GM18868 (cell line): ENCODE measurements at regions not wholly inside any gene's neighbourhood (a gene's known extent, or its start where the extent isn't known, plus 50 kb on each side); places are given as distances from the start of the nearest gene placed in this dataset.
A peak's percentile ranks its signal among the peaks of the same experiment; 100 is the strongest.
"Not testable (repeated sequence)": the region's sequence is repeated elsewhere in the genome, so short reads cannot be mapped to it uniquely, and the experiment has no call there.

ENCODE experiments used
- ATAC-seq: cut with Tn5 transposase; IDR thresholded peaks from one replicate; pipeline ENCODE4 v1.9.1; 2021; ENCODE audit warnings: mild to moderate bottlenecking, moderate library complexity; ENCODE audit not compliant: unreplicated experiment

- ATAC-seq, result peak; percentile 5
Observed at GRCh38 chr4:123599061-123599919, 202.7 kb downstream of the SPRY1 start.

- ATAC-seq, result peak; percentile 100
Observed at GRCh38 chr4:123599920-123600810, 203.6 kb downstream of the SPRY1 start.

DNA sequence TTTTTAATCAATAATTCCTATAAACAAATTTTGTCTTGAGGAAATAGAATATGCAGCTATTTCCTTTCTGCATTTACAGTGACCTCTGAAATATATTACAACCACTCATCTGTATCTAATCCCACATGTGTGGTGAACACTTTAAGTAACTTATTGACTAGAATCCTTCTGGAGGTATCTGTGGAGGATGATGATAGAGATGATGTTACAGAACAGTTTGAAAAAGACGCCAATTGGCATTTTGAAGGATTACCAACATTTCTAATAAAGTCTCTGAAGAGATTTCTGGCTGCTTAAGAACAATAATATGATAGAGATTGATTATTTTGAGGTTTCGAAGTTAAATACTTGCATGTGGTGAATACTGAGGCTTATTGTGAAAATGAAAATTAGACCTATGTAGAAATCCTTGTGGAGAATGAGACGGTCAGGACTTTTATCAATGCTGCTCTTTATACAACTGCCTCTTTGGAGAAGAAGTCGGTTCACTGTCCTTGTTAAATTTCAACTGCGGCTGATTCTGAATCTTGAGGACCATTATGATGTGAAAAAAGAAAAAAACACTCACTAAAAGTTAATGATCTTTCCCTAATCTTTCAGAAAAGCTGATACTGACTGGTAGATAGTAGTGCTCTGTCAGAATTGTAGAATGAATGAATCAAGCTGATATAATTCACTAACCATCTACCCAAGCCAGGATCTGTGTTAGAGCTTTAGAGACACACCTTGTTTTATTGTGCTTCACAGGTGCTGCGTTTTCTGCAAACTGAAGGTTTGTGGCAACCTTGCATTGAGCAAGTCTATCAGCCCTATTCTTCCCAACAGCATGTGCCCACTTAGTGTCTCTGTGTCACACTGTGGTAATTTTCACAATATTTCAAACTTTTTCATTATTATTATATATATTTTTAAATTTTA lies 204.7 kb downstream of the SPRY1 start:
- no peak for ATAC-seq

GRCh38 chr4:123602007-123602406 lies 205.4 kb downstream of the SPRY1 start:
- ATAC-seq, result no peak

- no peak for ATAC-seq
Observed at GRCh38 chr4:123603165-123603564, 206.6 kb downstream of the SPRY1 start.

GRCh38 chr4:123605797-123606196 lies 209.2 kb downstream of the SPRY1 start:
- ATAC-seq, result not testable (repeated sequence)

GRCh38 chr4:123606336-123606735 lies 209.7 kb downstream of the SPRY1 start:
- no peak for ATAC-seq

DNA sequence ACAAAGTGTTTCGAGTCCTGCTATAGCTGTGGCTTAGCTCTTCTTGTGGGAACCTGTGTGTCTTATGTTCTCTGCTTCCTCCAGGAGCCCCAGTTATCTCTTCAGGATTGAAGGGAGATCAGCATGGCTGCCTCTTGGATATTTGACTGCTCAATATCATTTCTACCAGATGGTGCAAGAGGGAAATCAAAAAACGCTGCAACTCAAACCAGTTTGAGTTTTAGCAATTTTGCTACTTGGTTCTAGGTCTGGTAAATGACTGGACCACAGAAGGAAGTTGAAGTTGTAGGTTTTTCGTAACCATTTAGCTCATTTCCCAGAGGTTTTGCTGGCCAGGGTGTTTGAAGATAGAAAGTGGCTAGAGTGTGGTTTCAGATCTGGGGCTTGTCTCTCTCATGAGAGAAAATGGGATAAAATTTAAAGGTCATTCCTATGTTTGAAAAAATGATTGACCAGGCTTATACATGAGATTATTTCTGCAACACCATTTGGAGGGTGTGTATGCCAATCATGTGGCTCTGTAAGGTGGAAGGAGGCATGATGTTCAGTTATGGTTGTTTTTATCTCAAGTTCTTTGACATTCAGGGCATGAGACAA lies 210.4 kb downstream of the SPRY1 start:
- ATAC-seq, result peak; percentile 75

- ATAC-seq, result no peak
Observed at GRCh38 chr4:123609829-123610228, 213.2 kb downstream of the SPRY1 start.

GRCh38 chr4:123613586-123614344 lies 217.2 kb downstream of the SPRY1 start:
- ATAC-seq, result no peak

- ATAC-seq, result no peak
Observed at GRCh38 chr4:123615901-123616300, 219.3 kb downstream of the SPRY1 start.

DNA sequence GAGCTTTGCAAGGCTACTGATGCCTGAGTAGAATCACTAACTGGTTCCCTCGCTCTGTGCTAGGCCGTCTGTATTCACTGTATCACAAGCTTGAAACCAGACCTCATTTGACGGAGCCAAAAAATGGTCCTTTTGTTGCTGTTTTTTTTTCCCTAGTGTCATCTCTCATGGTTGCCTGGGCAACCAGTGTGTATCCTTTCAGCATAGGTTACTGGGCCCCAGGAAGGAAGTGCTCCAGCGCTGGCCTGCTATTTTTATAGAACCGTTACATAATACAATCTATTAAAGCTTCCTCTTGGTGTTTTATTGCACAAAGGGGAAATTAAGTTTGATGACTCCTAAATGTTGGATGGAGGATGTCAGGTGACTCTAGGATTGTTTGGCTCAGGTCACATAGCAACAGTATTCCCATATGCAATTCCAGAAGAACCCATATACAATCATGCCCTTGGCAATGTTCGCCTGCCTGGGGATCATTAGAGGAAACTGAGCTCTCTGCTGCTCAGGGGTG lies 220.4 kb downstream of the SPRY1 start:
- ATAC-seq, result peak; percentile 88

GRCh38 chr4:123617791-123618190 lies 221.2 kb downstream of the SPRY1 start:
- ATAC-seq, result no peak

DNA sequence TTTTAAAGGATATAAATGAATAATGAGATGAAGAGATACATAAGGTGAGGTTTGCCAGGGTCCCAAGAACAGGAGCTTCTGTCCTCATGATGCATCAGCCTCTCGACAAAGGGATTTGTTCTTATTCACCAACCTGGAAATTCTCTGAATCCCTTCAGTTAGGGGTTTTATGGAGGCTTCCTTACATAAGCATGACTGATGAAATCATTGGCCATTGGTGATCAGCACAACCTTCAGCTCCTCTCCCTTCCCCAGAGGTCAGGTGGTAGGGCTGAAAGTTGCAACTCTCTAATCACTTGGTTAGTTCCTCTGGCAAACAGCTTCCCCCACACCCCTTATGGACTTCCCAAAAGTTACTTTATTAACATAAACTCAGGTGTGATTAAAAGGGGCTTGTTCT lies 222.0 kb downstream of the SPRY1 start:
- no peak for ATAC-seq

- ATAC-seq, result no peak
Observed at GRCh38 chr4:123619326-123619725, 222.7 kb downstream of the SPRY1 start.

- ATAC-seq, result no peak
Observed at GRCh38 chr4:123619895-123620294, 223.3 kb downstream of the SPRY1 start.

DNA sequence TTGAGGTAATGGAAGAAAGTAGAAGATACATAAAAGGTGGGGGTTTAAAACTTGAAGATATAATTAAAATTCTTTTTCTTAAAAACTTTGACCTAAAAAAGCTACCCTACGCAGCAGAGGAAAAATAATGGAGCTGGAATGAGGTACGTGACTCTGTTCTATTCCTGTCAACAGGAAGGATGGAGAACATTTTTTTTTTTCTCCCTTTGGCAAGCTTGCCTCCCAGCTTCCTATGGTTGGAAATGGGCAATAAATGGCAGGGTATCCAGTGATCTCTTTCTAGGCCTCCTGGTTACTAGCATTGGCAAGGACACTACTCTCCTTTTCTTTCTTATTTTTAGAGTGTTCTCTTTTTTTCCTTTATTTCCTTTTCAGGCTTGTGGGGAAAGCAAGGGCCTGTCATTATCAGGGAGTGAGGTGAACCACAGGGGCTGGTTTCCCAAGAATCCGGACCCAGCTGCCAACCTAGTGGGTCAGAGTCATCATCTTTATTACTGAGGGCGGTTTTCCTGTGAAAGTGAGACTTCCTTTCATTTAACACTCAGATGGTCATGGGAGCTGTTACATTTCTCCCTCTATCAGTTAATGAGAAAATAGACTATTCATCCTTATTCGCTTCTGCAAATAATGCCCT lies 224.6 kb downstream of the SPRY1 start:
- no peak for ATAC-seq

- ATAC-seq, result no peak
Observed at GRCh38 chr4:123622572-123622971, 226.0 kb downstream of the SPRY1 start.

- ATAC-seq, result no peak
Observed at GRCh38 chr4:123623611-123624010, 227.0 kb downstream of the SPRY1 start.
